K562 (cell line): ENCODE measurements at regions not wholly inside any gene's neighbourhood (a gene's known extent, or its start where the extent isn't known, plus 50 kb on each side); places are given as distances from the start of the nearest gene placed in this dataset.

Experiments
- ATAC-seq: fragments of 200-7000 bp; cut with Tn5 transposase; 3 replicates; pipeline ENCODE4 v1.9.1; 2020; ENCODE audit warnings: moderate library complexity
- BruUV-seq: library from RNA; stranded (reverse); fragments of 400-500 nt; replicated peaks from 2 replicates; lab custom pipeline; 2021; lab: Mats Ljungman, UMichigan
- CTCF ChIA-PET: fragments of 300-600 bp; formaldehyde crosslinking; extraction: SDS; loops from one replicate; lab custom pipeline; 2021; ENCODE audit warnings: low intra/inter-chr PET ratio; lab: Yijun Ruan, JAX
- POLR2A ChIA-PET: fragments of 300-600, 350-650 bp; sonication (Branson Sonifier 250); formaldehyde crosslinking; extraction: SDS; loops from one replicate; lab custom pipeline; 2021; ENCODE audit warnings: antibody characterized with exemption, inconsistent platforms; lab: Yijun Ruan, JAX
- DNase-seq, 4 experiments: peaks; one replicate each; pipeline versions ENCODE4 v3.0.0 to v3.0.0-alpha.2; 2011 to 2018; ENCODE audit warnings: low spot score in 3 of 4, mixed read lengths in 3 of 4; ENCODE audit errors: extremely low read depth in 1 of 4
- FAIRE-seq: peaks from 2 replicates; lab custom pipeline; 2011; peaks lifted over from hg19 to GRCh38; lab: Jason Lieb, UNC
- H2AFZ ChIP-seq: 2 replicates; pipeline ENCODE4 v1.6.0; 2011; ENCODE audit warnings: low read depth, low read length, control low read depth, inconsistent platforms
- H3K27ac ChIP-seq: fragments of 200-600 bp; 3 replicates; pipeline ENCODE4 v1.8.0; 2011; ENCODE audit warnings: low read depth, mild to moderate bottlenecking, control low read depth, inconsistent platforms, low read length, moderate library complexity, mixed read lengths; ENCODE audit errors: extremely low read depth
- H3K27me3 ChIP-seq, 2 experiments: fragments of 300-600 bp in 1 of 2; 2 replicates in 1 of 2; 3 replicates in 1 of 2; pipeline versions ENCODE4 v1.6.0 to v1.8.0; 2011; ENCODE audit warnings: inconsistent platforms in 2 of 2, low read length in 2 of 2, mild to moderate bottlenecking in 1 of 2, mixed read lengths in 1 of 2, moderate library complexity in 1 of 2; ENCODE audit not compliant: control insufficient read depth in 2 of 2, insufficient read depth in 2 of 2
- H3K36me3 ChIP-seq: fragments of 300-600 bp; 3 replicates; pipeline ENCODE4 v1.8.0; 2011; ENCODE audit warnings: mild to moderate bottlenecking, low read length, inconsistent platforms; ENCODE audit not compliant: control insufficient read depth, insufficient read depth
- H3K4me1 ChIP-seq, 2 experiments: fragments of 200-600 bp in 1 of 2; replicated peaks in 1 of 2; 2 replicates in 1 of 2; 3 replicates in 1 of 2; pipeline versions ENCODE4 v1.5.1 to v1.8.0; 2011; ENCODE audit warnings: inconsistent platforms in 2 of 2, low read length in 2 of 2, mild to moderate bottlenecking in 1 of 2, mixed read lengths in 1 of 2, moderate library complexity in 1 of 2; ENCODE audit not compliant: control insufficient read depth in 2 of 2, insufficient read depth in 2 of 2
- H3K4me2 ChIP-seq: 2 replicates; pipeline ENCODE4 v1.6.1; 2011; ENCODE audit warnings: low read length, control low read depth, inconsistent platforms, mixed read lengths; ENCODE audit not compliant: insufficient read depth
- H3K4me3 ChIP-seq: fragments of 200-600 bp; sonication (generic), shearing (Covaris generic); 2 replicates; pipeline ENCODE4 v1.5.1; 2016; ENCODE audit warnings: control low read depth, inconsistent platforms
- H3K79me2 ChIP-seq: fragments of 200-600 bp; 3 replicates; pipeline ENCODE4 v1.8.0; 2011; ENCODE audit warnings: low read length, inconsistent platforms; ENCODE audit not compliant: control insufficient read depth, insufficient read depth
- H3K9ac ChIP-seq, 2 experiments: 2 replicates each; pipeline versions ENCODE4 v1.6.0 to v1.6.1; 2011; ENCODE audit warnings: low read depth in 2 of 2, low read length in 2 of 2, control low read depth in 1 of 2, inconsistent platforms in 1 of 2, mild to moderate bottlenecking in 1 of 2, mixed read lengths in 1 of 2; ENCODE audit not compliant: insufficient read depth in 1 of 2
- H3K9me1 ChIP-seq: one replicate; pipeline ENCODE4 v1.6.0; 2011; ENCODE audit warnings: inconsistent platforms, mild to moderate bottlenecking, low read length, moderate library complexity; ENCODE audit not compliant: control insufficient read depth, insufficient read depth
- H3K9me3 ChIP-seq: replicated peaks from 2 replicates; pipeline ENCODE4 v1.5.1; 2011; ENCODE audit warnings: low read depth, low read length, inconsistent platforms; ENCODE audit not compliant: control insufficient read depth, insufficient read depth
- H4K20me1 ChIP-seq: replicated peaks from 2 replicates; pipeline ENCODE4 v1.6.1; 2011; ENCODE audit warnings: low read length, inconsistent platforms, mixed read lengths; ENCODE audit not compliant: control insufficient read depth, insufficient read depth
- ELK3 ChIP-seq: fragments of 450-650 bp; formaldehyde crosslinking; IDR thresholded peaks from 2 replicates; pipeline ENCODE4 v1.4.0; 2020; ENCODE audit warnings: mild to moderate bottlenecking
- HDAC1 ChIP-seq, 2 experiments: fragments of 450-650 bp; IDR thresholded peaks; 2 replicates each; pipeline ENCODE4 v1.6.1; 2016 to 2017; ENCODE audit warnings: inconsistent platforms in 1 of 2, mild to moderate bottlenecking in 1 of 2, moderate library complexity in 1 of 2
- IRF2 ChIP-seq: sonication (generic); formaldehyde crosslinking; IDR thresholded peaks from 2 replicates; pipeline ENCODE4 v1.8.1; 2022; ENCODE audit warnings: mild to moderate bottlenecking, missing genetic modification reagents
- MAX ChIP-seq: sonication (generic); formaldehyde crosslinking; IDR thresholded peaks from 2 replicates; pipeline ENCODE4 v1.9.0; 2022; ENCODE audit warnings: mild to moderate bottlenecking, missing genetic modification reagents
- NEUROD1 ChIP-seq: fragments of 150-350 bp; IDR thresholded peaks from 2 replicates; pipeline ENCODE4 v1.6.1; 2014; ENCODE audit warnings: borderline replicate concordance, low read length, low read depth; ENCODE audit not compliant: partially characterized antibody
- RAD51 ChIP-seq: fragments of 450-650 bp; IDR thresholded peaks from 2 replicates; pipeline ENCODE4 v1.7.1; 2016; ENCODE audit warnings: low read depth, mild to moderate bottlenecking, borderline replicate concordance
- ZNF23 ChIP-seq: fragments of 250-450 bp; sonication (Bioruptor Pico); IDR thresholded peaks from 2 replicates; pipeline ENCODE4 v1.4.0; 2020; ENCODE audit warnings: mild to moderate bottlenecking
- ZNF444 ChIP-seq: fragments of 250-450 bp; sonication (Bioruptor Pico); IDR thresholded peaks from 2 replicates; pipeline ENCODE4 v1.4.0; 2020; ENCODE audit warnings: mild to moderate bottlenecking, moderate library complexity
- WGBS: fragments of 100-300 bp; shearing (Covaris generic); methylation state at CpG from one replicate; pipeline ENCODE4 v1.1.6; 2016; ENCODE audit warnings: low coverage, mixed read lengths; ENCODE audit not compliant: insufficient coverage; ENCODE audit errors: missing lambda C conversion rate; 5-methylcytosine and 5-hydroxymethylcytosine counted together
- in situ Hi-C: fragments of 300-500 bp; cut with MboI; formaldehyde crosslinking; loops from 4 replicates; pipeline ENCODE4 v1.15.0; 2018; ENCODE audit warnings: inconsistent platforms, mixed read lengths
- intact Hi-C: fragments of 100-400 bp; cut with micrococcal nuclease; formaldehyde crosslinking; loops from 2 replicates; pipeline ENCODE4 v1.14.2; 2022

- ATAC-seq, result no peak
- Histone ChIP-seq H2AFZ (no peak overlapping the region), H4K20me1 (no peaks in the 10 kb centered on the region), H3K27ac (no peak overlapping the region), H3K27me3 (no peaks in the 10 kb centered on the region), H3K36me3 (no peaks in the 10 kb centered on the region), H3K9me1 (no peaks in the 10 kb centered on the region), H3K4me3 (no peak overlapping the region), H3K4me2 (no peak overlapping the region), H3K79me2 (no peaks in the 10 kb centered on the region), H3K4me1 (peaks cover 0 to 5% of the 10 kb centered on the region in 2 experiments; a peak in 1 of 5 replicates), H3K9ac (no peak overlapping the region), H3K9me3 (no peaks in the 10 kb centered on the region)
- no TSS peak for BruUV-seq
- 74% methylated on average over 3 of the region's 5 CpGs for WGBS
- no peak for DNase-seq
- ChIA-PET CTCF (no interaction called here), POLR2A (interaction anchor here (0.6 to 1.2 kb wide), 2 partner anchors 12 to 34 kb away, joined by 3 read pairs; no protein-coding TSS in a partner anchor)
- intact Hi-C loops, result no loop called here
- TF ChIP-seq ELK3, result no peak
- TF ChIP-seq IRF2 (CRISPR knock-in tag), result no peak
- no peak for TF ChIP-seq ZNF444
- TF ChIP-seq HDAC1 (IDR thresholded peaks at IDR 0.05), result no peak
- TF ChIP-seq ZNF23 (CRISPR knock-in tag), result no peak
- no peak for TF ChIP-seq RAD51
- TF ChIP-seq MAX (CRISPR knock-in tag), result no peak
- TF ChIP-seq NEUROD1, result no peak
- FAIRE-seq, result no peak
- in situ Hi-C loops, result no loop called here
These were observed 78.9 kb upstream of the ANKRD10 start for GRCh38 chr13:110993788-110994187.
